B cell (primary cell): ENCODE measurements at regions not wholly inside any gene's neighbourhood (a gene's known extent, or its start where the extent isn't known, plus 50 kb on each side); places are given as distances from the start of the nearest gene placed in this dataset.

ENCODE experiments used
- ATAC-seq: fragments of 200-7000 bp; cut with Tn5 transposase; one replicate; pipeline ENCODE4 v1.10.0; 2021; ENCODE audit warnings: low read depth, mild to moderate bottlenecking, moderate number of reproducible peaks, moderate library complexity
- CTCF ChIA-PET: fragments of 350-600 bp; sonication (Branson Sonifier 250); formaldehyde crosslinking; loops from one replicate; lab custom pipeline; 2021; ENCODE audit warnings: antibody characterized with exemption, inconsistent platforms; lab: Charles Lee
- POLR2A ChIA-PET: fragments of 350-600 bp; sonication (Branson Sonifier 250); formaldehyde crosslinking; loops from one replicate; lab custom pipeline; 2021; ENCODE audit warnings: antibody characterized with exemption; lab: Charles Lee
- DNase-seq: peaks from one replicate; pipeline ENCODE4 v3.0.0; 2013
- H2AFZ ChIP-seq: 2 replicates; pipeline ENCODE4 v1.6.1; 2012; ENCODE audit warnings: mild to moderate bottlenecking, low read depth, low read length; ENCODE audit not compliant: insufficient read depth, poor library complexity, severe bottlenecking
- H3K27ac ChIP-seq, 2 donors: 1 replicate in 1 of 2; 2 replicates in 1 of 2; pipeline ENCODE4 v1.5.1; 2012 to 2013; ENCODE audit warnings: low read length in 2 of 2, mild to moderate bottlenecking in 2 of 2, moderate library complexity in 1 of 2
- H3K27me3 ChIP-seq, 4 experiments: fragments of 200-600 bp in 1 of 4; sonication (generic) in 1 of 4; replicated peaks in 1 of 4; 1 replicate in 2 of 4; 2 replicates in 2 of 4; pipeline versions ENCODE4 v1.6.1 to v1.7.0; 2013 to 2016; ENCODE audit warnings: low read length in 3 of 4, mild to moderate bottlenecking in 2 of 4, mixed read lengths in 1 of 4, moderate library complexity in 1 of 4; ENCODE audit not compliant: insufficient read depth in 4 of 4, control insufficient read depth in 3 of 4; ENCODE audit errors: control extremely low read depth in 1 of 4
- H3K36me3 ChIP-seq, 2 experiments: replicated peaks in 1 of 2; 1 replicate in 1 of 2; 2 replicates in 1 of 2; pipeline versions ENCODE4 v1.6.1 to v1.7.1; 2013; ENCODE audit warnings: low read length in 1 of 2; ENCODE audit not compliant: insufficient read depth in 2 of 2, control insufficient read depth in 1 of 2; ENCODE audit errors: control extremely low read depth in 1 of 2, extremely low read depth in 1 of 2
- H3K4me1 ChIP-seq, 2 donors: fragments of 200-600 bp in 1 of 2; sonication (generic) in 1 of 2; 1 replicate in 1 of 2; 2 replicates in 1 of 2; pipeline versions ENCODE4 v1.5.1 to v1.6.1; 2013 to 2017; ENCODE audit warnings: low read length in 2 of 2; ENCODE audit not compliant: control insufficient read depth in 2 of 2, insufficient read depth in 2 of 2
- H3K4me2 ChIP-seq: replicated peaks from 2 replicates; pipeline ENCODE3; 2012; ENCODE audit warnings: mild to moderate bottlenecking, low read depth, low read length; ENCODE audit not compliant: poor library complexity, severe bottlenecking
- H3K4me3 ChIP-seq, 5 experiments: fragments of 200-600 bp in 1 of 5; sonication (generic) in 1 of 5; 1 replicate in 3 of 5; 2 replicates in 2 of 5; pipeline versions ENCODE4 v1.5.1 to v1.7.0; 2011 to 2016; ENCODE audit warnings: low read length in 4 of 5, mild to moderate bottlenecking in 4 of 5, low read depth in 2 of 5, control low read depth in 1 of 5, moderate library complexity in 1 of 5; ENCODE audit not compliant: insufficient read depth in 1 of 5; ENCODE audit errors: control extremely low read depth in 1 of 5, extremely low read depth in 1 of 5
- H3K79me2 ChIP-seq: fragments of 200-600 bp; sonication (generic); one replicate; pipeline ENCODE4 v1.6.0; 2016; ENCODE audit warnings: low read length; ENCODE audit not compliant: control insufficient read depth, insufficient read depth
- H3K9ac ChIP-seq: fragments of 200-600 bp; sonication (generic); 2 replicates; pipeline ENCODE4 v1.6.1; 2017; ENCODE audit warnings: mild to moderate bottlenecking, low read length, moderate library complexity
- H3K9me3 ChIP-seq, 3 donors: one replicate each; pipeline versions ENCODE4 v1.6.1 to v1.7.1; 2013; ENCODE audit warnings: low read length in 2 of 3; ENCODE audit not compliant: control insufficient read depth in 2 of 3, insufficient read depth in 1 of 3; ENCODE audit errors: control extremely low read depth in 1 of 3
- H4K20me1 ChIP-seq: 2 replicates; pipeline ENCODE4 v1.6.0; 2012; ENCODE audit warnings: mild to moderate bottlenecking, low read length; ENCODE audit not compliant: insufficient read depth, control insufficient read depth, poor library complexity, severe bottlenecking
- H3K27ac Mint-ChIP-seq: one replicate; pipeline ENCODE4 v1.8.0; 2021; ENCODE audit warnings: mixed read lengths
- H3K27me3 Mint-ChIP-seq: one replicate; pipeline ENCODE4 v1.8.0; 2021; ENCODE audit warnings: mixed read lengths
- H3K4me1 Mint-ChIP-seq: one replicate; pipeline ENCODE4 v1.8.0; 2021; ENCODE audit warnings: mixed read lengths
- H3K4me3 Mint-ChIP-seq: one replicate; pipeline ENCODE4 v1.8.0; 2021; ENCODE audit warnings: mixed read lengths
- H3K9me3 Mint-ChIP-seq: one replicate; pipeline ENCODE4 v1.8.0; 2022; ENCODE audit warnings: mixed read lengths; ENCODE audit not compliant: insufficient read depth
- CTCF ChIP-seq: fragments of 200-600 bp; IDR thresholded peaks from one replicate; pipeline ENCODE4 v1.8.0; 2022; ENCODE audit warnings: antibody characterized with exemption, mild to moderate bottlenecking
- EZH2 ChIP-seq: IDR thresholded peaks from 2 replicates; pipeline ENCODE4 v1.6.1; 2012; ENCODE audit warnings: borderline replicate concordance, low read depth, mild to moderate bottlenecking, moderate library complexity, low read length; ENCODE audit not compliant: insufficient read depth, poor library complexity, severe bottlenecking
- WGBS: methylation state at CpG from one replicate; pipeline ENCODE4 v1.1.5; 2013; ENCODE audit warnings: missing lambda C conversion rate; ENCODE audit not compliant: insufficient coverage; 5-methylcytosine and 5-hydroxymethylcytosine counted together
- intact Hi-C: fragments of 100-400 bp; cut with micrococcal nuclease; formaldehyde crosslinking; loops from one replicate; pipeline ENCODE4 v1.10.0; 2022

GRCh38 chr1:101098327-101098726 lies 72.7 kb upstream of the DPH5 start:
- Histone ChIP-seq H3K9me3 (no peaks in the 10 kb centered on the region), H4K20me1 (no peaks in the 10 kb centered on the region), H3K27me3 (no peaks in the 10 kb centered on the region), H3K79me2 (no peaks in the 10 kb centered on the region), H3K4me3 (no peak overlapping the region), H3K27ac (no peak overlapping the region), H3K4me2 (no peak overlapping the region), H2AFZ (no peak overlapping the region), H3K4me1 (peaks cover 3 to 8% of the 10 kb centered on the region in 2 donors), H3K9ac (no peak overlapping the region), H3K36me3 (no peaks in the 10 kb centered on the region)
- WGBS = no CpG with 5 or more reads among the region's 2 CpGs
- CTCF ChIA-PET = no interaction called here
- Mint-ChIP-seq H3K27ac (no peak overlapping the region), H3K4me3 (no peak overlapping the region), H3K9me3 (no peaks in the 10 kb centered on the region), H3K4me1 (peaks cover 14% of the 10 kb centered on the region), H3K27me3 (no peaks in the 10 kb centered on the region)
- DNase-seq = no peak
- ATAC-seq = no peak
- POLR2A ChIA-PET = no interaction called here
- TF ChIP-seq CTCF = no peak
- TF ChIP-seq EZH2 = no peak
- intact Hi-C loops = no loop called here

GRCh38 chr1:101089613-101090338 lies 64.2 kb upstream of the DPH5 start:
- intact Hi-C loops = no loop called here

More at GRCh38 chr1:101089613-101090338, 64.2 kb upstream of the DPH5 start:
- H4K20me1 ChIP-seq = no peaks in the 10 kb centered on the region
- H2AFZ ChIP-seq = no peak overlapping the region
- ChIA-PET CTCF (interaction anchor here (1.2 kb wide), 1 partner anchor 148 kb away, joined by 3 read pairs; no protein-coding TSS in a partner anchor), POLR2A (no interaction called here)
- Mint-ChIP-seq H3K4me3 (no peak overlapping the region), H3K9me3 (peaks cover 4% of the 10 kb centered on the region), H3K4me1 (peaks cover 8% of the 10 kb centered on the region), H3K27ac (no peak overlapping the region), H3K27me3 (no peaks in the 10 kb centered on the region)
- no CpG with 5 or more reads among the region's 2 CpGs for WGBS
- no peaks in the 10 kb centered on the region for H3K79me2 ChIP-seq
- H3K27ac ChIP-seq = no peak overlapping the region
- TF ChIP-seq EZH2 (no peak), CTCF (no peak)
- DNase-seq (no peak), ATAC-seq (no peak)
- H3K9me3 ChIP-seq = no peaks in the 10 kb centered on the region
- H3K36me3 ChIP-seq = peaks cover 3 to 6% of the 10 kb centered on the region in 2 experiments
- peaks cover 0 to 3% of the 10 kb centered on the region in 2 donors for H3K4me1 ChIP-seq
- no peaks in the 10 kb centered on the region for H3K27me3 ChIP-seq
- H3K9ac ChIP-seq = no peak overlapping the region
- no peak overlapping the region for H3K4me3 ChIP-seq
- no peak overlapping the region for H3K4me2 ChIP-seq
